Activated naive CD4-positive, alpha-beta T cell treated with anti-CD3 and anti-CD28 coated beads, Interleukin-2, amount 50 U/mL, for 72 hours (primary cell): ENCODE measurements at regions not wholly inside any gene's neighbourhood (a gene's known extent, or its start where the extent isn't known, plus 50 kb on each side); places are given as distances from the start of the nearest gene placed in this dataset.
A peak's percentile ranks its signal among the peaks of the same experiment; 100 is the strongest.
"Not testable (repeated sequence)": the region's sequence is repeated elsewhere in the genome, so short reads cannot be mapped to it uniquely, and the experiment has no call there.

Source experiments
- ATAC-seq, 2 donors: fragments of 150-1000 bp; cut with Tn5 transposase; 2 replicates each; pipeline ENCODE4 v1.10.0; 2021; ENCODE audit warnings: mild to moderate bottlenecking in 2 of 2, moderate library complexity in 2 of 2
- DNase-seq, 2 donors: peaks; one replicate each; pipeline ENCODE4 v3.0.0; 2021 to 2022; ENCODE audit warnings: low spot score in 2 of 2
- H3K27ac Mint-ChIP-seq, 2 donors: one replicate each; pipeline ENCODE4 v1.8.0; 2022; ENCODE audit warnings: mild to moderate bottlenecking in 2 of 2, mixed read lengths in 2 of 2
- H3K36me3 Mint-ChIP-seq, 2 donors: one replicate each; pipeline ENCODE4 v1.8.0; 2022; ENCODE audit warnings: mixed read lengths in 2 of 2
- H3K9me3 Mint-ChIP-seq, 2 donors: one replicate each; pipeline ENCODE4 v1.8.0; 2022; ENCODE audit warnings: mixed read lengths in 2 of 2

DNA sequence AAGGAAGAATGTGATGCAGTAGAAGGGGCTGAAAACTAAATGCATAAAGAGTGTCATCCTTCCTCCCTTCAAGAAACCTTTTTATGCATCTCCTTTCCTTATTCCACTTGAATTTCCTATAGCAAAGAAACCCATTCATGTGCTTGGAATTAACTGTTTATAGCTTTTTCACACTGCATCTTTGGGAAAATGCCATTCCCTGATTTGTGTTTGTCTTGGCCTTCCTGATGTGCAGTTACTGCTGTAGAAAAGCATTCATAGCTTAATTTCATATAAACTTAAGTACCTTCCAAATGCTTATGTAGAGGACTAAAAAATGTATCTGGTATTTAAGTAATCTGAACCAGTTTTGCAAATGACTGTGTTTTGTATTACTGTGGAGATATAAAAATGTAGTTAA, 61.8 kb downstream of the SDR9C7 start:
- no peak for ATAC-seq
- DNase-seq = no peak
- Mint-ChIP-seq H3K36me3 (peaks cover 5 to 10% of the 10 kb centered on the region in 2 donors), H3K9me3 (peaks cover 5 to 7% of the 10 kb centered on the region in 2 donors), H3K27ac (no peak overlapping the region)

DNA sequence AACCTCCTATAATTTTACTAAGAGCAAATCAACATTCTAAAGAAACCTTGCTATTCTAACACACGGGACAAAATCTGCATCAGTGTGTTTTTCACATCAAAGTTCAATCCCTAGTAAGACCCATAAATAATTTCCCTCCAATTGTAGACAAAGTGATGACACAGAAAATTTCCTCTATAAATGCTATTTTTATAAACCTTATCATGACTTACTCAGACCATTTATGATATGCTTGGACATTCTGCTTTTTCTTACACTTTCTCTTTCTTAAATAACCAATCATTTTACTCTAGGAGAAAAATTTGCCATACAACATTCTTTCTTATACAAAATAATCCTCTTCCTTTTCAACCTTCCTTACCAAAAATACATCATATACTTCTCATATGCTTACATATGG, 67.0 kb downstream of the SDR9C7 start:
- ATAC-seq (no peak), DNase-seq (no peak)

DNA sequence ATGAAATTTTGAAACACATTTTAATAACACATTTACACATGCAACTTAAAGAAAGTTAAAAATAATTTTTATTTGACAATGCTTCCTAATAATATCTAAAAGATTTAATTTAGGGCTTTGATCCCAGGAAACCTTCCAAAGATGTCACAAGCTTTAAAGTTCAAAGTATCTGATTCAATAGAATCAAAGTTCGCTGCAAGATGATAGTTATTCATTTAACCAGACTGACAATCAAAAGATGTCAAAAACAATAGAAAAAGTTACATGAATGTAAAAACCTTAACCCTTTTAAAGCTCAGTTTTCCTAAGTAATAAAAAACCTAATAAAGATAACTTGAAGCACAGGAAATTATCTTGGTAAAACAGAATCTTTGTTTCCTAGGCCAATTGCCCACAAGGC, 67.7 kb downstream of the SDR9C7 start:
- no peak for ATAC-seq
- no peak for DNase-seq
- Mint-ChIP-seq H3K36me3 (peaks cover 34 to 50% of the 10 kb centered on the region in 2 donors), H3K9me3 (peaks cover 29 to 40% of the 10 kb centered on the region in 2 donors), H3K27ac (no peak overlapping the region)

More for the DNA sequence above, 67.0 kb downstream of the SDR9C7 start:
- Mint-ChIP-seq H3K27ac (no peak overlapping the region), H3K9me3 (peaks cover 28 to 38% of the 10 kb centered on the region in 2 donors), H3K36me3 (peaks cover 32 to 50% of the 10 kb centered on the region in 2 donors)

DNA sequence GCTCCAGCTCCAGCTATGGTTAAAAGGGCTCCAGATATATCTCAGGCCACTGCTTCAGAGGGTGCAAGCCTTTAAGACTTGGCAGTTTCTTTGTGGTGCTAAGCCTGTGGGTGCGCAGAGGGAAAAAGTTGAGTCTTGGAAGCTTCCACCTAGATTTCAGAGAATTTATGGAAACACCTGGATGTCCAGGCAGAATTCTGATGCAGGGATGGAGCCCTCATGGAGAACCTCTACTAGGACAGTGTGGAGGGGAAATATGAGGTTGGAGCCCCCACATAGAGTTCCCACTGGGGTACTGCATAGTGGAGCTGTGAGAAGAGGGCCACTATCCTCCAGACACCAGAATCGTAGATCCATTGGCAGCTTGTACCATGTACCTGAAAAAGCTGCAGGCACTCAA, 69.9 kb downstream of the SDR9C7 start:
- H3K27ac Mint-ChIP-seq = no peak overlapping the region
- peaks cover 34 to 50% of the 10 kb centered on the region in 2 donors for H3K36me3 Mint-ChIP-seq
- no peak for DNase-seq
- peaks cover 29 to 44% of the 10 kb centered on the region in 2 donors for H3K9me3 Mint-ChIP-seq
- ATAC-seq = no peak

DNA sequence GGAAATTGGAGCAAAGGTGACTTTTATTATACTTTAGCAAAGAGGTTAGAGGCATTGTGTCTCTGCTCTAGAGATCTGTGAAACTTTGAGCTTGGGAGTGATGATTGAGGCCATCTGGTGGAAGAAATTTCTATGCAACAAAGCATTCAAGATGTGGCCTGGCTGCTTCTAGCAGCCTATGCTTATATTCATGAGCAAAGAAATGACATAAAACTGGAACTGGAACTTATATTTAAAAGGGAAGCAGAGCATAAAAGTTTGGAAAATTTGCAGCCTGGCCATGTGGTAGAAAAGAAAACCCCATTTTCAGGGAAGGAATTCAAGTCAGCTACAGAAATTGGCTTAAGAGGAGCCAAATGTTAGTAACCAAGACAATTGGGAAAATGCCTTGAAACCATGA, 70.4 kb downstream of the SDR9C7 start:
- H3K36me3 Mint-ChIP-seq = peaks cover 34 to 50% of the 10 kb centered on the region in 2 donors
- no peak overlapping the region for H3K27ac Mint-ChIP-seq
- H3K9me3 Mint-ChIP-seq = peaks cover 29 to 44% of the 10 kb centered on the region in 2 donors
- ATAC-seq (no peak), DNase-seq (no peak)

DNA sequence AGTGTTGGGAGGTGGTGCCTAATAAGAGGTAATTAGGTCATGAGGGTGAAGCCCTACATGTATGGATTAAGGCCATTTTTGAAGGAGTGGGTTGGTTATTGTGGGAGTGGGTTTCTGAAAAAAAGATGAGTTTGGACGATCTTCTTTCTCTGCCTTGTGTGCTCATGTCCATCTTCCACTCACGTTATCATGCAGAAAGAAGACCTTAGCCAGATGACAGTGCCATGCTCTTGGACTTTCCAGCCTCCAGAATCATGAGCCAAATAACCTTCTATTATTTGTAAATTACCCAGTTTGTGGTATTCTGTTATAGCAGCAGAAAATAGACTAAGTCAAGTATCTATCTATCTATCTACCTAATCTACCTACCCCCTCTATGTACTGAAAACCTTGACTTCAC, 71.9 kb downstream of the SDR9C7 start:
- no peak for ATAC-seq

DNA sequence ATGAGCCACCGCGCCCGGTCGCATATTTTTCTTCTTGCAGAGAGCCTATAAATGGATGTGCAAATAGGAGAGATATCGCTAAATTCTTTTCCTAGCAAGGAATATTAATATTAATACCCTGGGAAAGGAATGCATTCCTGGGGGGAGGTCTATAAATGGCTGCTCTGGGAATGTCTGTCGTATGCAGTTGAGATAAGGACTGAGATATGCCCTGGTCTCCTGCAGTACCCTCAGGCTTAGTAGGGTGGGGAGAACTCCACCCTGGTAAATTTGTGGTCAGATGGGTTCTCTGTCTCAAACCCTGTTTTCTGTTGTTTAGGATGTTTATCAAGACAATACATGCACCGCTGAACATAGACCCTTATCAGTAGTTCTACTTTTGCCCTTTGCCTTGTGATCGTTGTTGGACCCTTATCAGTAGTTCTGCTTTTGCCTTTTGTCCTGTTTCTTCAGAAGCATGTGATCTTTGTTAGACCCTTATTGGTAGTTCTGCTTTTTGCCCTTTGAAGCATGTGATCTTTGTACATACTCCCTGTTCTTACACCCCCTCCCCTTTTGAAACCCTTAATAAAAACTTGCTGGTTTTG, 80.7 kb downstream of the SDR9C7 start:
- ATAC-seq, DNase-seq, H3K36me3 Mint-ChIP-seq, H3K27ac Mint-ChIP-seq, H3K9me3 Mint-ChIP-seq: not testable (repeated sequence)

More for the DNA sequence above, 71.9 kb downstream of the SDR9C7 start:
- no peak for DNase-seq
- H3K36me3 Mint-ChIP-seq = peaks cover 29 to 39% of the 10 kb centered on the region in 2 donors
- no peak overlapping the region for H3K27ac Mint-ChIP-seq
- H3K9me3 Mint-ChIP-seq = peaks cover 23 to 36% of the 10 kb centered on the region in 2 donors

DNA sequence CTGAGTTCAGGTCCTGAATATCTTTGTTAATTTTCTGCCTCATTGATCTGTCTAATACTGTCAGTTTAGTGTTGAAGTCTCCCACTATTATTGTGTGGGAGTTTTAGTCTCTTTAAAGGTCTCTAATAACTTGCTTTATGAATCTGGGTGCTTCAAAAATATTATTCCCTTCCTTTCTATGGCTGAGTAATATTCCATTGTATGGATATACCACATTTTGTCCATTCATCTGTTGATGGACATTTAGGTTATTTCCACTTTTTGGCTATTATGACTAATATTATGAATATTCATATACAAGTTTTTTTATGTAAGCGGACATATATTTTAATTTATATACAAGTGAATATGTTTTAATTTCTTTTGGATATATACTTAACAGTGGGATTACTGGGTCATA, 82.7 kb downstream of the SDR9C7 start:
- DNase-seq (no peak), ATAC-seq (no peak)
- H3K36me3 Mint-ChIP-seq = peaks cover 0 to 5% of the 10 kb centered on the region in 2 donors
- H3K27ac Mint-ChIP-seq = no peak overlapping the region
- peaks cover 4 to 6% of the 10 kb centered on the region in 2 donors for H3K9me3 Mint-ChIP-seq

DNA sequence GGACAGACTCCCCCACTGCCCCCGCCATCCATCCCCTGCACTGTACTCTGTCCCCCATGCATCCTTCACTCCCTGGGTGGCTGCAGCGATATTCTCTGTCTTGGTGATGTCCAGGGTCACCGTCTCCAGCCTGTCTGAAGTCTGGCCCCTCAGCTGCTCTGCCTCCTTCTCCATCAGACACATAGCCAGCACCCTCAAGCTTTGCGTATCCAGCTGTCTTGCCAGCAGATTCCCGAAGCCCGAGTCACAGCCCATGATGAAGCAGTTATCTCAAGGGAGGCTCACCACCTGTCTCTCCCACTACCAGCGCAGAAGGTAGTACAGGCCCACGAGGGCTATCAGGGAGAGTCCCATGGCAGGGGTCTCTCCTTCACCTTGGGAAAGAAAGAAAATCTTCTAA, 77.8 kb downstream of the HSD17B6 start:
- Mint-ChIP-seq H3K27ac (no peak overlapping the region), H3K9me3 (peaks cover 3 to 8% of the 10 kb centered on the region in 2 donors), H3K36me3 (peaks cover 4 to 15% of the 10 kb centered on the region in 2 donors)
- DNase-seq (no peak), ATAC-seq (no peak)

DNA sequence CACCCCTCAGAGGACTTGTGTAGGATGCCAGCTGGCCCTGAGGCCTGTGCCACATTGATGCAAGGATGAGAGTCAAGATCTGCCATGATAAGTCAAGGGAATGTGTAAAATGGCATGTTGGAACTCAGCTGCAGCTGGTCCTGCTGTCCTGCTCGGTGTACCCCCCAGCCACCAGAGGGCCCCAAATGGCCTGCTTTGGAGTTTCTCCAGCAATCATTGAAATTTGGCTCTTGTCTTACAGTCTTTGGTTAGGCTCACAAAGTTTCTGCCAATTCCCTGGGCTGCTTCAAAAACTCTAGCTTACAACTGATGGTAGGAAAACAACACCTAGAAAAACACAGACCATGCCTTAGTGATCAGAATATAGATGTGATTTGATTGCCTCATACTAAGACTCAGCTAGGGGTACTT, 76.8 kb downstream of the HSD17B6 start:
- DNase-seq = peak in 1 of 2 donors; percentile 28

DNA sequence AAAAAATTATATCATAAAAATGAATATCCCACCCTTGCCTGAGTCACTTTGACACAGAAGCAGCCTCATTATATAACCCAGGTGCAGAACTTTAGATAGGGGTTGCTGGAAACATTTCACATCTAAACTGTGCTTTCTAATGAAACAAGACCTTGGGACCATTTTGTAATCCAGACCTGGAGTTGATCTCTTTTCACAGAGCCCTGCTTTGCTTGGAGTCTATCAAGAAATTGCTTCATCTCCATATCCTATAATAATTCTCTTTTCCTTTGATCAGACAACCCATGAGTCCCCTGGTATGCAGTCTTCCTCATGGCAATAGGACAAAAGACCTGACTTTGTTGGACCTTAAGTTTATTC, 76.3 kb downstream of the HSD17B6 start:
- no peak for ATAC-seq
- H3K36me3 Mint-ChIP-seq = peaks cover 4 to 16% of the 10 kb centered on the region in 2 donors
- no peak for DNase-seq
- H3K9me3 Mint-ChIP-seq = peaks cover 3 to 10% of the 10 kb centered on the region in 2 donors
- no peak overlapping the region for H3K27ac Mint-ChIP-seq

More for the DNA sequence above, 76.8 kb downstream of the HSD17B6 start:
- H3K9me3 Mint-ChIP-seq = peaks cover 3 to 10% of the 10 kb centered on the region in 2 donors
- H3K27ac Mint-ChIP-seq = no peak overlapping the region
- peak in 1 of 2 donors; percentile 47 for ATAC-seq
- H3K36me3 Mint-ChIP-seq = peaks cover 4 to 16% of the 10 kb centered on the region in 2 donors

DNA sequence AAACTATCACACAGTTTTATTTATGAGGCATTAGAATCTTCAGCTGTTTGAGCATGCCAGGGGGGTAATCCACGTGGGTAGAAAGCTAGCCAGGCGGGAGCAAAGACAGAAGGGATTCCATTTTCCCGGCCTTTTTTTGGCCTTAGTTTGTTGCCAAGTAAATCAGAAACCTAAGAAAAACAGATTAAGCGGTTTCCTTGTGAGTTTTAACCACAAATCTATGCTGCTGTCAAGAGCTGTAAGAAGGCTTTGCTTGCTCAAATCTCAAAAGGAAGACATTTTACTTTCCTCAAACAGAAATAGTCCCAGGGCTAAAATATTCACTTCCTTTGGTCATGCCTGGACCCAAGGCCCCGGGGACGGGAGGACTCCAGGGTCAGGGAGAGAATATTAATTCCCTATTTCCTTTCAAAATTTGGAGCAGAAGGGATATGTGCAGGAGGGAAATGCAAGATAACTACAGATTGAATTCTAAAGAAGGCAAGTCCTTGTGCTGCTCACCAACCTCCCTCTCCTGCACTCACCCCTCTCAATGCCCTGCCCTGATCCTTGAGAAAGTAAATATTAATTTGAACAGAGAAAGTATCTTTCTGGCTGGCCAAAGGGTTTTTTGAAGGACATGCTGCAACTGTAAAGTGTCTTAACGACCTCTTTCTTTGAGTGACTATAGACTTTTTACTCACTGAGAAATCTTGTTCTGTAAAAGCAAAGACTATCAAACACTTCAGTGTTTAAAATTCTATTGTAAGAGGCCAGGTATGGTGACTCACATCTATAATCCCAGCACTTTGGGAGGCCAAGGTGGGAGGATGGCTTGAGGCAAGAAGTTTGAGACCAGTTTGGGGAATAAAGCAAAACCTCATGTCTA, 75.7 kb downstream of the HSD17B6 start:
- H3K27ac Mint-ChIP-seq = no peak overlapping the region

More for the DNA sequence above, 75.7 kb downstream of the HSD17B6 start:
- Mint-ChIP-seq H3K36me3 (peaks cover 4 to 16% of the 10 kb centered on the region in 2 donors), H3K9me3 (peaks cover 3 to 10% of the 10 kb centered on the region in 2 donors)
- DNase-seq (no peak), ATAC-seq (no peak)
